HG03095 (cell line): ENCODE measurements at regions not wholly inside any gene's neighbourhood (a gene's known extent, or its start where the extent isn't known, plus 50 kb on each side); places are given as distances from the start of the nearest gene placed in this dataset.

ENCODE experiments used
- ATAC-seq: cut with Tn5 transposase; IDR thresholded peaks from one replicate; pipeline ENCODE4 v1.9.1; 2021; ENCODE audit warnings: moderate library complexity; ENCODE audit not compliant: unreplicated experiment

- ATAC-seq = no peak
These were observed 2184.4 kb upstream of the TENM3 start for GRCh38 chr4:180058691-180059215.

GRCh38 chr4:180059216-180059881 is 2183.9 kb upstream of the TENM3 start:
- no peak for ATAC-seq

- ATAC-seq = no peak
These were observed 2182.9 kb upstream of the TENM3 start for GRCh38 chr4:180060159-180060889.

GRCh38 chr4:180081072-180081471 is 2162.1 kb upstream of the TENM3 start:
- ATAC-seq = no peak

GRCh38 chr4:180084561-180084960 is 2158.6 kb upstream of the TENM3 start:
- no peak for ATAC-seq

GRCh38 chr4:180086480-180087190 is 2156.6 kb upstream of the TENM3 start:
- no peak for ATAC-seq

GRCh38 chr4:180098586-180098985 is 2144.6 kb upstream of the TENM3 start:
- no peak for ATAC-seq

- ATAC-seq = no peak
These were observed 2143.2 kb upstream of the TENM3 start for GRCh38 chr4:180099957-180100356.

- ATAC-seq = no peak
These were observed 2142.5 kb upstream of the TENM3 start for GRCh38 chr4:180100433-180101344.

GRCh38 chr4:180101348-180102083 is 2141.7 kb upstream of the TENM3 start:
- ATAC-seq = no peak

GRCh38 chr4:180103794-180104193 is 2139.4 kb upstream of the TENM3 start:
- no peak for ATAC-seq

- no peak for ATAC-seq
These were observed 2137.8 kb upstream of the TENM3 start for GRCh38 chr4:180105362-180105761.

- no peak for ATAC-seq
These were observed 2137.1 kb upstream of the TENM3 start for GRCh38 chr4:180106122-180106521.

GRCh38 chr4:180106997-180107396 is 2136.2 kb upstream of the TENM3 start:
- no peak for ATAC-seq

GRCh38 chr4:180116840-180117239 is 2126.4 kb upstream of the TENM3 start:
- no peak for ATAC-seq

- no peak for ATAC-seq
These were observed 2123.1 kb upstream of the TENM3 start for GRCh38 chr4:180120068-180120467.

GRCh38 chr4:180134091-180134866 is 2108.9 kb upstream of the TENM3 start:
- ATAC-seq = no peak

- no peak for ATAC-seq
These were observed 2101.5 kb upstream of the TENM3 start for GRCh38 chr4:180141734-180142133.

- no peak for ATAC-seq
These were observed 2094.5 kb upstream of the TENM3 start for GRCh38 chr4:180148737-180149136.
